ENCODE measurements at regions not wholly inside any gene's neighbourhood (a gene's known extent, or its start where the extent isn't known, plus 50 kb on each side); places are given as distances from the start of the nearest gene placed in this dataset.
"Not testable (repeated sequence)": the region's sequence is repeated elsewhere in the genome, so short reads cannot be mapped to it uniquely, and the experiment has no call there.

DNA sequence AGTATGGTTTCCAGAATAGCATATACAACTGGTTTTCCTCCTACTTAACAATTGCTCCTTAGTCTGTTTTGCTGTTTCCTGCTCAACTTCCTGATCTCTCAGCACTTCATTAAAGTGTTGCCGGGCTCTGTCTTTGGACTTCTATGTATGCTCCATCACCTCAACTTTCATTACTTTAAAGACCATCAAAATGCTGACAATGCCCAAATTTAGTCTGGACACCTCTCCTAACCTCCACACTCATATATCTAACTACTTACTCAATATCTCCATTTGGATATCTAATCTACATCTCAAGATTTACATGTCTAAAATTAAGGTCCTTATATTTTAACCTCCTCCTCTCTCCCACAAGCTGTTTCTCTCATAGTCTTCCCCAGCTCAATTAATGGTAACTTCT is 54.4 kb upstream of the LGR5 start:
- no peak for DNase-seq

DNA sequence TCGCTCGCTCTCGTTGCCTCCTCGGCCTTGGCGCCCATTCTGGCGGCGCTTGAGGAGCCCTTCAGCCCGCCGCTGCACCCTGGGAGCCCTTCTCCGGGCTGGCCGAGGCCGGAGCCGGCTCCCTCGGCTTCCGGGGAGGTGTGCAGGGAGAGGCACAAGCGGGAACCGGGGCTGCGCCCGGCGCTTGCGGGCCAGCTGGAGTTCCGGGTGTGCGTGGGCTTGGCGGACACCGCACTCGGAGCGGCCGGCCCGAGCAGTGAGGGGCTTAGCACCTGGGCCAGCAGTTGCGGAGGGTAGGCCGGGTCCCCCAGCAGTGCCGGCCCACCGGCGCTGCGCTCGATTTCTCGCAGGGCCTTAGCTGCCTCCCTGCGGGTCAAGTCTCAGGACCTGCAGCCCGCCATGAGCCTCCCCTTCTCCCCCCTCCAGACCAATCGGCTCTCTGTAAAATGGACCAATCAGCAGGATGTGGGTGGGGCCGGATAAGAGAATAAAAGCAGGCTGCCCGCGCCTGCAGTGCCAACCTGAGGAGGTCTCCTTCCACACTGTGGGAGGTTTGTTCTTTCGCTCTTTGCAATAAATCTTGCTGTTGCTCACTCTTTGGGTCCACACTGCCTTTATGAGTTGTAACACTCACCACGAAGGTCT is 62.8 kb upstream of the LGR5 start:
- not testable (repeated sequence) for DNase-seq

DNA sequence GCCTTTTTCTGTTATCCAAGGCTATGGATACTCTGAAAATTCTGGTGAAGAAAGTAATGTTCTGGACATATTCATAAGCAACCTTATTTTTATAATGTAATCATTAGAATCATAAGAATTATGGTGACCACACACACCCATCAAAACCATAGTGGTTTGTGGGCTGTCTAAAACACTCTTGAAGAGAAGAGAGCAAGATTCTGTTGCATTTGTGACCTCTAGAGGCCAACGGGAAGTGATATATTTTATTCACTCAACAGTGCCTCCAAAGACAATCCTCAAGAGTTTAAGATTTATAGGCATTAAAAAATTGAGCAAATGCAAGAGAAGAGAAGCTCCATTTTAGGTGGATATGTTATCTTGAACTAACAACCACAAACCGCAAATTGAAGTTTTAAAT is 68.5 kb upstream of the LGR5 start:
- DNase-seq, result no peak

DNA sequence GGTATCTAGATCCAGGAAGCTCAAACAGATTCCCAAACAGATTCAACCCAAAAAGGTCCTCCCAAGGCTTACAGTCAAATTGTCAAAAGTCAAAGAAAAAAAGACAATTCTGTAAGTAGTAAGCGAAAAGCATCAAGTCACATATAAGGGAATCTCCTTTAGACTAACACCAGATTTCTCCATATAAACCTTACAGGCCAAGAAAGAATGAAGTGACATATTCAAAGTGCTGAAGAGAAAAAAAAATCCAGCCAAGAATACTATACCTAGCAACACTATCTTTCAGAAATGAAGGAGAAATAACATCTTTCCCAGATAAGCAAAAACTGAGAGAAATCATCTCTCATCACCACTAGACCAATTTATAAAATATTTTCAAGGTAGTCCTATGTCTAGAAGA is 79.6 kb upstream of the LGR5 start:
- DNase-seq, result no peak

DNA sequence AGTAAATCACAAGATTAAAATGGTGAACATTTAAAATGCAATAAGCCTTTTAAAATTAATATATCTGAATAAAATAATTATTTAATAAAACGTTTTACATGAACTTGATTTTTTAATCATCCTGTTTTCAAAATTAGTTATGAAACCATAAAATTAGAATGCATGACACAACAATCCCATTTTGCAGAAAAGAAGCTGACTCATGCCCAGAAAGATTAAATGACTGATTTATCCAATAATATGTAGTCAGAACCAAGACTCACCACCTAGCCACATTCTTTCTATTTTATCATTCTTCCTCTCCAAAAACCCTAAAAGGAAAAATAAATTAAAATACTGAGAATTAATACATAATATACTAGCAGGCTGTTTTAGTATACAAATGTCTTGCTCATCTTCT is 83.0 kb upstream of the LGR5 start:
- DNase-seq, result no peak

DNA sequence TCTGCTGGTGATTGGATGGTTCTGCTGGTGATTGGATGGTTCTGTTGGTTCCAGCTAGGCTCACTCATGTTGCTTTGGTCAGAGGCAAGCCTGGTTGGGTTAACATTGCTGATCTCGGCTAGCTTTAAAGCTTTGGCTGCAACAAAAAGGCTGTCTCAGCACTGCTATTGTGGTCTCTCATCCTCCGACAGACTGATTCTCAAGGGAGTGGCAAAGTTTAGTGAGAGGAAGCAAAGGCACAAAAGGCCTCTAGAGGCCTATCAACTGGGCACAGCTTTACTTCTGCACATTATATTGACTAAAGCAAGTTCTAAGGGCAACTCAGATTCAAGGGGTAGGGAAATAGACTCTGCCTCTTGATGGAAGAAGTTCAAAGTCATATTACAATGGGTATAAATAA is 84.7 kb upstream of the LGR5 start:
- no peak for DNase-seq

DNA sequence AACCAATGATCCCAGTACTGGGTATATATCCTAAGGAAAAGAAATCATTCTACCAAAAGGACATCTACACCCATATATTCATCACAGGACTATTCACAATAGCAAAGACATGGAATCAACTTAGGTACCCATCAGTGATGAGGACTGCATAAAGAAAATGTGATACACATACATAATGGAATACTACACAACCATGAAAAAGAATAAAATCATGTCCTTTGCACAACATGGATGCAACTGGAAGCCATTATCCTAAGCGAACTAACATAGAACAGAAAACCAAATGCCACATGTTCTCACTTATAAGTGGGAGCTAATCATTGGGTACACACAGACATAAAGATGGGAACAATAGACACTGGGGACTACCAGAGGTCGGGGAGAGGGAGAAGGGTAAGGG is 86.0 kb upstream of the LGR5 start:
- no peak for DNase-seq

DNA sequence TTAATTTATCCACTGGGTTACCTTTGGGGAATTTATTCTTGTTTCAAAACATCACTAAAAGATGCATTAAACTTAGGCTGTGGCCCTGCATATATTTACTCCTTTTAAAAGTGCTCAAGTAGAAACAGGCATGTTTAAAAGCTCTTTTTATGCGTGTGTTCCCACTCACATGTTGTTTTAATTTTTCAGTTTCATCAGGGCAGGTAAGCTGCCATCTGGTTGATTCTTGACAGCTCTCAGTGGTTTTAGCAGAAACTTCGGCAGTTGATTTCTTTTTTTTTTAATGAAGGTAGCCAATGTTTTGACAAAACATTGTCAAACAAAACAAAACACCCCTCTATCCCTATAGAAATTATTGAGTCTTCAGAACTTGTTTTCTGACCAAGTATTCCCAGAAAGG is 89.6 kb upstream of the LGR5 start:
- no peak for DNase-seq

DNA sequence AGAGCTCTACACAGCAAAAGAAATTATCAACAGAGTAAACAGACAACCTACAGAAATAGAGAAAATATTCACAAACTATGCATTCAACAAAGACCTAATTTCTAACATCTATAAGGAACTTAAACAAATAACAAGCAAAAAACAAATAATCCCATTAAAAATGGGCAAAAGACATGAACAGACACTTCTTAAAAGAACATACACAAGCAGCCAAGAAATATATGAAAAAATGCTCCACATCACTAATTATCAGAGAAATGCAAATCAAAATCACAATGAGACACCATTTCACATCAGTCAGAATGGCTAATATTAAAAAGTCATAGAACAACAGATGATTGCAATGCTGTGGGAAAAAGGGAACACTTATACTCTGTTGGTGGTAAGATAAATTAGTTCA is 100.7 kb upstream of the LGR5 start:
- DNase-seq, result no peak

DNA sequence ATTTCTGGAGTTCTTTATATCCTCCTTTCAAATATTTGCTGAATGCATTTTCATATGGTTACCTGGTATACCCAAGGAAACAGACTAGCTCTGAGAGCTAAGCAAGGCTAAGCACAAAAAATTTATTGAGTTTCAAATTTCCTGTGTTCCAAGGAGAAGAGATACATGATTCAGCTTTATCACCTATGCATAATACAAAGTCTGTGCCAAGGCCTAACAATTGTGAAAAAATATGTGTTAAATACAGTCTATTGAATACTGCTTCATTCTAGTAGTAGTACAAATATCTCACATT is 103.7 kb upstream of the LGR5 start:
- DNase-seq, result no peak

DNA sequence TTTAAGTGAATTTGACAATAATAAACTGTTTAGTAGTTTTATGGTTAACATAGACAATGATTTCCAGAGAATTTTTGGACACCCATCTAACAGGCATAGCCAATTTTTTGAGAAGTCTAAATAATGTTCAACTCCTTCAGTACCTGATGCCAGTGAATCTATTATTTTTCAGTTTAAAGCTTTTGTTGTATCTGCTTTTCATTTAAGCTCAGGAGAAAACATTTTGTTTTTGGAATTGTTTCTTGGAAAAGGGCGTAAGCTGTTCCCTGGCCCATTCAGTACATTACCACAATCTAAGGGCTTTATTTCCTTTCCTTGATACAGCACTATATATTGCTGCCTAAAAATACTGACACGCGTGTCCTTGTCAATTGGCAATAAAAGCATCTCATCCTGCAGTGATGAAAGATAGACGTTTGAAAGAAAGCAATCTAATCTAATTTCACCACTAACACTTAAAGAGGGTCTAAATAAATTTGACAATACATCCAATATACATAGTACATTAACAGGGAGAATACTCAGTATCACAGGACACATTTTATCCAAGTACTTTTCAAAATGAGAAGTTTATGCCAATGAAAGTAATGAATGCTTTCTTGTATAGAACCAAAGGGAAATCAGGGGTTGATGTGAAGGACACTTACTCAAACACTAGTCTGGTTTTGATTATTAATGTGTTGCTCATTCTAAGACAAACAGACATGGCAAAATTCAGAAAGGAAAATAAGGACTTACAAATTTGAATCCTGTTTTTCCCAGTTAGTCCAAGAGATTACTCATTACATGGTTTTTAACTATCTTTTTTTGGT is 104.2 kb upstream of the LGR5 start:
- DNase-seq, result no peak

DNA sequence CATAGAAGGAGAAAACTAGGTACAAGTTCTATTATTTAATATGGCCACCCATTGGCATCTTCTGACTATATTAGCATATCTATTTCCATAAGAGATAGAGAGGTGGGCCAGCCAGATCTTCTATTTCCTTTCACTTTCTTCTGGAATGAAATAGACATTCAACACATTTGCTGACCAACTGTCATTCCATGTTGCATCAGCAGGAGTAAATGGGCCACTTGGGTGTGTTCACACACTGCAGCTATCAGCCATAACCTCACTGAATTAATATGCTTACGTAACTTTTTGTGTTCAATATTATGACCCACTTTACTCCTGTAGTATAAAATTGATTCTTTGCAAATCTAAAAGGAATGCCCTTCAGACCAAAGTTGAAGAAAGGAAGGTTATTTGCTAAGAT is 106.2 kb upstream of the LGR5 start:
- DNase-seq, result no peak

DNA sequence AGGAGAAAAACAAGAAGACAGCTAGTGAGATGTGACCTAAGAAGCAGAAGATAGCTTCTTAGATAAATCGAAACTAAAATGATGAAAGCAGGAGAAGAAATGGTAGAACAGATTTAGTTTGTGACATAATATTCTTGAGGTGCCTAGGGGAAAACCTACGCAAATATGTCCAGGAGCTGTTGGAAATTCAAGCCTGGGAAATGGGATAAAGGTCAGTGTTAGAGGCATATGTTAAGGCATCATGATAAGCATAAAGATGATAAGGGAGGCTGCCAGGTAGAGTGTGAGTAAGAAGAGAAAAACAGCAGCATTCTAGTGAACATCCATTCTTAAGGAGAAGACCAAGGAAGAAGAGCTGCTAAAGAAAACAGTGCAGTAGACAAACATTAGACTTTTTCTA is 109.6 kb upstream of the LGR5 start:
- no peak for DNase-seq

DNA sequence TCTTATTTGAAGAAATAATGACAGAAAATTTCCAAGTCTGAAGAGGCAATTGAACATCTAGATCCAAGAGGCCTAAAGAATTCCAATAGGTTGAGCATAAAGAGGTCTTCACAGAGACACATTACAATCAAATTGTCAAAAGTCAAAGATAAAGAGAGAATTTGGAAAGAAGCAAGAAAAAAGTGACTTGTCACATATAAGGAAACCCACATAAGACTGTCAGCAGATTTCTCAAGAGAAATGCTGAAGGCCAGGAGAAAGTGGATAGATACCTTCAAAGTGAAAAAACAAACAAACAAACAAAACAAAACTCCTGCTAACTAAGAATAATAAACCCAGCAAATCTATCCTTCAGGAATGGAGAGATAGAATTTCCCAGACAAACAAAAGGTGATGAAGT is 118.1 kb upstream of the LGR5 start:
- DNase-seq, result no peak

DNA sequence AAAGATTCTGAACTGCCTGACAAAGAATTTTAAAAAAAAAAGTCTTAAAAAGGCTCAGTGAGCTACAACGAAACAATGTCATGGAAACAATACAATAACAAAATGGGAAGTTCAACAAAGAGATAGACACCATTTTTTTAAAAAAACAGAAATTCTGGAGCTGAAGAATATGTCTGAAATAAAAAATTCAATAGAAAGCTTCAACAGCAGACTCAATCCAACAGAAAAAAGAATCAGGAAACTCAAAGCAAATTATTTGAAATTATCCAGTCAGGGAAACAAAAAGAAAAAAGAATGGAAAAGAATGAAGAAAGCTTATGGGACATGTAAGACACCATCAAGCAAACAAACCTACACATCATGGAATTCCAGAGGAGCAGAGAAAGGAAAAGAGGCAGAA is 118.5 kb upstream of the LGR5 start:
- DNase-seq, result no peak

DNA sequence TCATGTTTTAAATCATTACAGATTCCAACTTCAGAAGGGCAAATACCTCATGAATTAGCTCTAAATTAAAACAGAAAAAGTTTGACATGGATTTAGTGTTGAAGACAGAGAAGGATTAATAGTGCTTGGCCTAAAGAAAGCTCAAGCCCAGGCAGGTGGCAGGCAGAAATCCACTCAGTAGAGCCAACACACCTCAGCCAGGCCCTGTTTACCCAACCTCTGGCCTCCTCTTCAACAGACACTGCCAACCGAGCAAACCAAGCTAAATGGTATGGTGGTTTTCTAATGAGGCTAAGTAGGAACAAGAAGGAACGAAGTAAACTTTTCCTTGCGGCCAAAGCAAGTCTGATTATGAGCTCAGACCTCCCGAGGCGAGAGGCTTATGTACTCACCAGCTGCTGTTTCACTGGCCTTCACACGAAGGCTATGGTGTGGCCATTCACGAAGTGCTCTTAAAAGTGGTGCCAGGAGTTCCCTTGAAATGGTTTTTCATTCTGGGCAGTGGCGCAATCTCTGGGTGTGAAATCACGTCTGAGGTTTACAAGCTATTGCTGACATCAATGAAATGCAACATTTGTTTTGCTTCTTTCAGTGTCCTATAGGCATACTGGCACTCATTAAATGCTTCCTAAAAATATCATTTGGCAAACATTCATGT is 124.1 kb upstream of the LGR5 start:
- no peak for DNase-seq

DNA sequence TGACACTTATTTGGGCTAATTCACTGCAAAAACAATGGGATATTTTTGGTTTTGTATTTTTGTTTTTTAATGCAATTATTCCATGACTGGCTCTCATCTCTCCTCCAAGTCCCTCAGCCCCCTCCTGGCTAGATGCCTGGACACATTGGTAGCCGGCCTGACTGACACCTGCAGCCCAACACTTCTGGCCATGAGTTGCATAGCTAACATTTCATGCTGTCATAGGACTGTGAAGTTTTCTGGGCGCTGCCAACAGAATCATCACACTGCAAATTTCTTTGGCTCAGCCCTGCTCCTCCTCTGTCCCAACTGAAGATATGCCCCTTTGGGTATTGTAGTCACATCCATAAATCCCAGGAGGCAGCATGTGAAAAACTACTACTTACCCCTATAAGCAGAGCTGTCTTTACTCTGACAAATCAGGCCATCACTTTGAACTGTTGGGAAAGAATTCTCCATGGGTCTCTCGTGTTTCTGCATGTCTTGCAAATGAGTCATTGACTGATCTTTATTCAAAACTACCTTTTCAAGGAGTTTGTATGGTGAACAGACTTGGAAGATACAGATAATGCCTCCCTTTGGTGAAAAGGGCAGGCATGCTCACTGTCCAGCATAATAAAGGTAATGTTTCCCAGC is 126.7 kb upstream of the LGR5 start:
- no peak for DNase-seq

DNA sequence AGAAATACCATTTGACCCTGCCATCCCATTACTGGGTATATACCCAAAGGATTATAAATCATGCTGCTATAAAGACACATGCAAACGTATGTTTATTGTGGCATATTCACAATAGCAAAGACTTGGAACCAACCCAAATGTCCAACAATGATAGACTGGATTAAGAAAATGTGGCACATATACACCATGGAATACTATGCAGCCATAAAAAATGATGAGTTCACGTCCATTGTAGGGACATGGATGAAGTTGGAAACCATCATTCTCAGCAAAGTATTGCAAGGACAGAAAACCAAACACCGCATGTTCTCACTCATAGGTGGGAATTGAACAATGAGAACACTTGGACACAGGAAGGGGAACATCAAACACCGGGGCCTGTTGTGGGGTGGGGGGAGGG is 128.0 kb upstream of the LGR5 start:
- DNase-seq, result not testable (repeated sequence)

DNA sequence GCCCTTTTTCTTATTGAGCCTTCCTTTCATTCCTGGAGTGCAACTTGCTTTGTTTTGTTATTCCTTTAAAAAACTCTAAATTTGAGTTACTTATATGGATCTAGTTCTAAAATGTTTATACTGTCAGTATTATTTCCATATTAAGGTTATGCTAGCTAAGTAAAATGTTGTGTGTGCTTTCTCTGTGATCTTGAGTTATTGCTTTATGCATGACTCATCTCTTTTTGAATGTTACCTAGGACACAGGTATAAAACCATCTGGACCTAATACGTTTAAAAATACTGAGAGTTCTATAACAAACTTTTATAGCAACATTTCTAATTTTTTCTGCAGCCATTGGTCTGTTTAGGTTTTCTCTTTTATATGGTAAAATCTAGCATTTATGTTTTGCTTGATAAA is 132.8 kb upstream of the LGR5 start:
- no peak for DNase-seq

DNA sequence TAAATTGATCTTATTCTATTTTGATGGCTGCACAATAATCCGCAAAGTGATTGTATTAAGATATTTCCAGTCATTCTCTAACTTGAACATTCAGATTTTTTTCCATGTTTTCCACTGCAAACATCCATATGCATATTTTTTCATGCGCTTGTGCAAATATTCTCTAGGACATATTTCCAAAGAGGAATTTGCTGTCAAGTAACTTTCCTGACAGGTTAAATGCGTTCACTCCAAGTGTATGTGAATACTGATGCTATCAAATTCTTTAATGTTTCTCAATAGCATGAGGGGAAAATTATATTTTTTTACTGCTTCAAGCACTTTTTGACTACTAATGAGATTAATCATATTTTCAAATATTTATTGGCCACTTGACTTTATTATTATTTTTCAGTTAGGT is 135.3 kb upstream of the LGR5 start:
- no peak for DNase-seq

DNA sequence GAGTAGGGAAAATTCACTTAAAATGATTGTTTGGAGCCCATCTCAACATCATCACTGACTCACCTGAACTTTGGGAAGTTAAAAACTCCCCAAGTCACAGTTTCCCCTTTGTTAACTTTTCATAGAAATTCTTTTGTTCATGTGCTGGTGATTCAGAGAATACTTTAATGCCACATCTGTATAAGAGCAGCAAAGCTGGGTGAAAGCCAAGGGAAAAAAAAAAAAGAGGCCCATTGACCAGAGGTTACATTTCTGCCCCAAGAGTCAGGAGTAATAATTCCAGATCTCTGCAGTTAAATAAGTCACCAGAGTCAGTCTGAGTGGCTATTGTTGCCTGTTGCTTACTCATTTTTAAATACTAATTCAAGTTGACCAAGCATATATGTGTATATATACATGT is 136.4 kb upstream of the LGR5 start:
- no peak for DNase-seq

DNA sequence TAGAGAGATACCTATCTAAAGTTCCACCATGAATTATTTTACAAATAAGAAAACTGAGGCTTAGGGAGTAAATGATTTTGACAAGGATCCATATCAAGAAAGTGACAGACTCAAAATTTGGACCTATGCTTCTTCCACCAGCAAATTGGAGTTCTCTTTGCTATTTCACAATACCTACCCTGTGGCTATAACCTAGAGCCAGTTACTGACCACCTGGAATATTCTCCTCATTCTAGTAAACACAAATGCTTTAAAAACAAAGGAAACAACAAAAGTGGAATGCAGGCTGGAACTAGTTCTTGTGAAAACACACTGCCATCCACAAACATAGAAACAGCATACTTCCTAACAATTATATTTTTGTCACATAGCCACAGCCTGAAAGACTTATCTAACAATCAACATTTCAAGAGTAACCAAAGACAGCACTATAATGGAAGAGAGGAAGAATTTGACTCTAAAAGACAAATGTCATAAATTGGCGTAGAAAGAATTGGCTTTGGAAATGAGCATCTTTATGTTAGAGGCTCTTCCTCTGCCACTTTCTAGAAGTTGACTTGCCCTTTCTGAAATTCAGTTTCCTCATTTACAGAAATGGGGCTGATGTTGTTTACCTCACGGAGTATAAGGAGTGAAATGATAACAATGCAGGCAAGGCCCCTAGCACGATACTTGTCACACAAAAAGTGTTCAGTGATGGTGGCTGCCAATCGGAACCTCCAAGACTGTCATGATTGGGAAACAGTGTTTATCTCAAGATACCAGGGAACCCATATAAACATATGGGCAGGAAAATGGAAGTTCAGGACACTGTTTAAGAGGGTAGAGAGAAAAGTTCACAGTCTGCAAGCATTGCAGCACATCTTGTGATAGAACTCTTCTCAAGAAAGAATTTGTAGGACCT is 138.6 kb upstream of the LGR5 start:
- no peak for DNase-seq
